Stomach (tissue), 4 donors: ENCODE measurements at regions not wholly inside any gene's neighbourhood (a gene's known extent, or its start where the extent isn't known, plus 50 kb on each side); places are given as distances from the start of the nearest gene placed in this dataset.

Experiments used
- EP300 ChIP-seq: sonication (generic); formaldehyde crosslinking; IDR thresholded peaks from one replicate; pipeline ENCODE4 v1.6.1; 2017; ENCODE audit warnings: antibody characterized with exemption
- POLR2AphosphoS5 ChIP-seq, 3 donors: sonication (generic); formaldehyde crosslinking; IDR thresholded peaks; one replicate each; pipeline ENCODE4 v1.6.1; 2016; ENCODE audit warnings: antibody characterized with exemption in 3 of 3
- TF ChIP-seq, protein P1 (sequence below), 7 experiments: fragments of 450-650 bp in 4 of 7; fragments of 200-600 bp in 3 of 7; sonication (generic) in 3 of 7; IDR thresholded peaks; one replicate each; pipeline ENCODE4 v1.5.1; 2016 to 2019; ENCODE audit warnings: antibody characterized with exemption in 7 of 7, control low read depth in 2 of 7, mild to moderate bottlenecking in 1 of 7

DNA sequence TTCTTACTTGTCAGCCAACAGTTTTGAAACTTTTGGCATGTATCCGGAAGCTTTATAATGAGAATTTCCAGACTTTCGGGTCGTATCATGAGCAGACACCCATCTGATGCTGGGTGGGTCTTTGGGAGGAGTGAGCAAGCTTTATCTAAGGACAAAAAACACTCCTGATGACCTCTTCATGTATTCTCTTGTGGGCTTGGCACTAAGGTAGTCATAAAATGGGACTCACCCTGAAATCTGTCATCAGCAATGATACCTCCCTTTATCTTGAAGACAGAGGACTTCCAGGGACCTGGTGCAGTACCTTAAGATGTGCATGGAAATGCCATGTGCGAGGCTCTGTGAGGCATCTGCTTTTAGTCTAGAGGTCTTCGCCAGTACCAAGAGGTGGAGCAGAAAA is 346.3 kb upstream of the PPARGC1A start:
- TF ChIP-seq, protein P1, sequence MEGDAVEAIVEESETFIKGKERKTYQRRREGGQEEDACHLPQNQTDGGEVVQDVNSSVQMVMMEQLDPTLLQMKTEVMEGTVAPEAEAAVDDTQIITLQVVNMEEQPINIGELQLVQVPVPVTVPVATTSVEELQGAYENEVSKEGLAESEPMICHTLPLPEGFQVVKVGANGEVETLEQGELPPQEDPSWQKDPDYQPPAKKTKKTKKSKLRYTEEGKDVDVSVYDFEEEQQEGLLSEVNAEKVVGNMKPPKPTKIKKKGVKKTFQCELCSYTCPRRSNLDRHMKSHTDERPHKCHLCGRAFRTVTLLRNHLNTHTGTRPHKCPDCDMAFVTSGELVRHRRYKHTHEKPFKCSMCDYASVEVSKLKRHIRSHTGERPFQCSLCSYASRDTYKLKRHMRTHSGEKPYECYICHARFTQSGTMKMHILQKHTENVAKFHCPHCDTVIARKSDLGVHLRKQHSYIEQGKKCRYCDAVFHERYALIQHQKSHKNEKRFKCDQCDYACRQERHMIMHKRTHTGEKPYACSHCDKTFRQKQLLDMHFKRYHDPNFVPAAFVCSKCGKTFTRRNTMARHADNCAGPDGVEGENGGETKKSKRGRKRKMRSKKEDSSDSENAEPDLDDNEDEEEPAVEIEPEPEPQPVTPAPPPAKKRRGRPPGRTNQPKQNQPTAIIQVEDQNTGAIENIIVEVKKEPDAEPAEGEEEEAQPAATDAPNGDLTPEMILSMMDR (IDR thresholded peaks at IDR 0.05), result no peak
- TF ChIP-seq POLR2AphosphoS5 (IDR thresholded peaks at IDR 0.05), result no peak
- no peak for TF ChIP-seq EP300
